SK-N-SH treated with all-trans-retinoic acid at 6 μM for 48 hours (cell line): ENCODE measurements at regions not wholly inside any gene's neighbourhood (a gene's known extent, or its start where the extent isn't known, plus 50 kb on each side); places are given as distances from the start of the nearest gene placed in this dataset.

Source experiments
- ATAC-seq: fragments of 200-7000 bp; cut with Tn5 transposase; 3 replicates; pipeline ENCODE4 v1.9.1; 2020; ENCODE audit warnings: mild to moderate bottlenecking, moderate library complexity
- ARNTL ChIP-seq: fragments of 450-650 bp; formaldehyde crosslinking; IDR thresholded peaks from 2 replicates; pipeline ENCODE4 v1.5.0; 2020; ENCODE audit warnings: low read depth, mild to moderate bottlenecking, moderate library complexity, borderline replicate concordance
- BACH2 ChIP-seq: fragments of 250-450 bp; sonication (Bioruptor Pico); IDR thresholded peaks from 2 replicates; pipeline ENCODE4 v1.9.0; 2021; ENCODE audit warnings: mild to moderate bottlenecking, borderline replicate concordance
- CSDC2 ChIP-seq: fragments of 250-450 bp; sonication (Bioruptor Pico); IDR thresholded peaks from 2 replicates; pipeline ENCODE4 v1.5.0; 2020; ENCODE audit warnings: mild to moderate bottlenecking, moderate library complexity
- GLIS3 ChIP-seq: fragments of 250-450 bp; sonication (Bioruptor Pico); IDR thresholded peaks from 2 replicates; pipeline ENCODE4 v1.5.0; 2020; ENCODE audit warnings: mild to moderate bottlenecking, moderate library complexity
- ISL1 ChIP-seq: fragments of 250-450 bp; sonication (Bioruptor Pico); IDR thresholded peaks from 2 replicates; pipeline ENCODE4 v2.1.2; 2022; ENCODE audit warnings: mild to moderate bottlenecking, moderate library complexity
- OSR1 ChIP-seq: fragments of 250-450 bp; sonication (Bioruptor Pico); IDR thresholded peaks from 2 replicates; pipeline ENCODE4 v1.8.0; 2022; ENCODE audit warnings: moderate library complexity, mild to moderate bottlenecking, inconsistent platforms
- PPARA ChIP-seq: fragments of 250-450 bp; sonication (Bioruptor Pico); IDR thresholded peaks from 2 replicates; pipeline ENCODE4 v1.5.0; 2020; ENCODE audit warnings: mild to moderate bottlenecking, borderline replicate concordance
- RARB ChIP-seq: fragments of 250-450 bp; sonication (Bioruptor Pico); IDR thresholded peaks from 2 replicates; pipeline ENCODE4 v1.8.0; 2021; ENCODE audit warnings: mild to moderate bottlenecking, moderate library complexity
- SNAI2 ChIP-seq: fragments of 250-450 bp; sonication (Bioruptor Pico); IDR thresholded peaks from 2 replicates; pipeline ENCODE4 v1.5.0; 2020; ENCODE audit warnings: mild to moderate bottlenecking, moderate library complexity
- TCF4 ChIP-seq: fragments of 250-450 bp; sonication (Bioruptor Pico); IDR thresholded peaks from 2 replicates; pipeline ENCODE4 v1.8.0; 2021; ENCODE audit warnings: mild to moderate bottlenecking, moderate library complexity, borderline replicate concordance
- TOX ChIP-seq: fragments of 250-450 bp; sonication (Bioruptor Pico); IDR thresholded peaks from 2 replicates; pipeline ENCODE4 v1.8.0; 2021; ENCODE audit warnings: mild to moderate bottlenecking, moderate library complexity, borderline replicate concordance
- ZC3H10 ChIP-seq: fragments of 250-450 bp; sonication (Bioruptor Pico); IDR thresholded peaks from 2 replicates; pipeline ENCODE4 v1.5.1; 2021; ENCODE audit warnings: mild to moderate bottlenecking, moderate library complexity
- ZFP3 ChIP-seq: fragments of 250-450 bp; sonication (Bioruptor Pico); IDR thresholded peaks from 2 replicates; pipeline ENCODE4 v1.5.0; 2020; ENCODE audit warnings: mild to moderate bottlenecking, moderate library complexity
- ZFP30 ChIP-seq: fragments of 450-650 bp; formaldehyde crosslinking; IDR thresholded peaks from 2 replicates; pipeline ENCODE4 v1.5.0; 2022; ENCODE audit warnings: mild to moderate bottlenecking, moderate library complexity
- ZNF565 ChIP-seq: fragments of 450-650 bp; formaldehyde crosslinking; conservative IDR thresholded peaks from 2 replicates; pipeline ENCODE4 v1.5.0; 2020; ENCODE audit warnings: low read depth, mild to moderate bottlenecking, moderate library complexity
- ZNF70 ChIP-seq: fragments of 450-650 bp; formaldehyde crosslinking; IDR thresholded peaks from 2 replicates; pipeline ENCODE4 v1.5.0; 2020; ENCODE audit warnings: mild to moderate bottlenecking, moderate library complexity
- ZNF8 ChIP-seq: fragments of 450-650 bp; formaldehyde crosslinking; IDR thresholded peaks from 2 replicates; pipeline ENCODE4 v1.5.0; 2020; ENCODE audit warnings: mild to moderate bottlenecking, moderate library complexity
- TF ChIP-seq, protein P1 (sequence below): fragments of 250-450 bp; sonication (Bioruptor Pico); IDR thresholded peaks from 2 replicates; pipeline ENCODE4 v1.5.1; 2021; ENCODE audit warnings: mild to moderate bottlenecking, moderate library complexity
- TF ChIP-seq, protein P2 (sequence below): fragments of 250-450 bp; sonication (Bioruptor Pico); IDR thresholded peaks from 2 replicates; pipeline ENCODE4 v1.5.1; 2020; ENCODE audit warnings: low read depth, mild to moderate bottlenecking, moderate library complexity
- TF ChIP-seq, protein P3 (sequence below): fragments of 250-450 bp; sonication (Bioruptor Pico); IDR thresholded peaks from 2 replicates; pipeline ENCODE4 v1.8.0; 2020; ENCODE audit warnings: mild to moderate bottlenecking, moderate library complexity, borderline replicate concordance
- TF ChIP-seq, protein P4 (sequence below): fragments of 250-450 bp; sonication (Bioruptor Pico); IDR thresholded peaks from 2 replicates; pipeline ENCODE4 v1.5.0; 2020; ENCODE audit warnings: mild to moderate bottlenecking, moderate library complexity
- TF ChIP-seq, protein P5 (sequence below): fragments of 250-450 bp; sonication (Bioruptor Pico); IDR thresholded peaks from 2 replicates; pipeline ENCODE4 v1.8.0; 2021; ENCODE audit warnings: low read depth, mild to moderate bottlenecking, moderate library complexity, borderline replicate concordance

DNA sequence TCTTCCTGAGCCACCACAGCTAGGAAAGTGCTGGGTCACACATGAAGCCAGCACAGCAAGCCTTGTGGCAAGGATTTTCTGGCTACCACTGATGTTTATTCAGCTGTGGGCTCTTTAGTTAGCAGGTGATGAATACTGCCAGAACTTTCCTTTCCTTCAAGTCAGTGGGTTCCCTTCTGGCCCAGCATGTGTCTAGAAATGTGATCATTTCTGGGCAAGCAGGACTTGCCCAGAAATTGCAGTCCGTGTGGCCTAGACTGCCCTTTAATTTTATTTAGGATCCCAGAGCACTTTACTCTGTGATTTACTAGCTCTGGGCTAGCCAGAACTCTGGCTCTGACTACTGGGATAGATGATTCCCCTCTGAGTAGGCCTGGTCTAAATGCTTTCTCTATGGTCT is 397.5 kb downstream of the ZIC4 start (continued):
- TF ChIP-seq, protein P1, sequence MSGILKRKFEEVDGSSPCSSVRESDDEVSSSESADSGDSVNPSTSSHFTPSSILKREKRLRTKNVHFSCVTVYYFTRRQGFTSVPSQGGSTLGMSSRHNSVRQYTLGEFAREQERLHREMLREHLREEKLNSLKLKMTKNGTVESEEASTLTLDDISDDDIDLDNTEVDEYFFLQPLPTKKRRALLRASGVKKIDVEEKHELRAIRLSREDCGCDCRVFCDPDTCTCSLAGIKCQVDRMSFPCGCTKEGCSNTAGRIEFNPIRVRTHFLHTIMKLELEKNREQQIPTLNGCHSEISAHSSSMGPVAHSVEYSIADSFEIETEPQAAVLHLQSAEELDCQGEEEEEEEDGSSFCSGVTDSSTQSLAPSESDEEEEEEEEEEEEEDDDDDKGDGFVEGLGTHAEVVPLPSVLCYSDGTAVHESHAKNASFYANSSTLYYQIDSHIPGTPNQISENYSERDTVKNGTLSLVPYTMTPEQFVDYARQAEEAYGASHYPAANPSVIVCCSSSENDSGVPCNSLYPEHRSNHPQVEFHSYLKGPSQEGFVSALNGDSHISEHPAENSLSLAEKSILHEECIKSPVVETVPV (CRISPR knock-in tag): no peak
- TF ChIP-seq, protein P2, sequence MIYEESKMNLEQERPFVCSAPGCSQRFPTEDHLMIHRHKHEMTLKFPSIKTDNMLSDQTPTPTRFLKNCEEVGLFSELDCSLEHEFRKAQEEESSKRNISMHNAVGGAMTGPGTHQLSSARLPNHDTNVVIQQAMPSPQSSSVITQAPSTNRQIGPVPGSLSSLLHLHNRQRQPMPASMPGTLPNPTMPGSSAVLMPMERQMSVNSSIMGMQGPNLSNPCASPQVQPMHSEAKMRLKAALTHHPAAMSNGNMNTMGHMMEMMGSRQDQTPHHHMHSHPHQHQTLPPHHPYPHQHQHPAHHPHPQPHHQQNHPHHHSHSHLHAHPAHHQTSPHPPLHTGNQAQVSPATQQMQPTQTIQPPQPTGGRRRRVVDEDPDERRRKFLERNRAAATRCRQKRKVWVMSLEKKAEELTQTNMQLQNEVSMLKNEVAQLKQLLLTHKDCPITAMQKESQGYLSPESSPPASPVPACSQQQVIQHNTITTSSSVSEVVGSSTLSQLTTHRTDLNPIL (CRISPR knock-in tag): no peak

DNA sequence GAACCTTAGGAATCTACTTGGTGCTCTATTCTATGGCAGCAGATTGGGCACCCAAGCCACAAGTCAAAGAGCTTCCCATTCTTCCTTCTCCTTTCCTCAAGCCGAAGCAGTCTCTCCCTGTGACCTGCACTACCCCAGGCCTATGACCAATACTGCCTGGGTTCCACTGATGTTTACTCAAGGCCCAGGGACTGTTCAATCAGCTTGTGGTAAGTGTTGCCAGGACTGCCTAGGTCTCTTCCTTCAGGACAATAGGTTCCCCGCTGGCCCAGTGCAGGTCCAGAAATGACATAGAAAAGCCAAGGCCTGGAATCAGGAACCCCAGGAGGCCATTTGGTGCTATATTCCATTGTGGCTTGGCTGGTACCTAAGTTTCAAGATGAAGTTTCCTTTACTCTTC is 397.9 kb downstream of the ZIC4 start:
- TF ChIP-seq CSDC2 (CRISPR knock-in tag): no peak
- TF ChIP-seq ZFP30: no peak
- TF ChIP-seq ARNTL (CRISPR knock-in tag): no peak
- TF ChIP-seq, protein P3, sequence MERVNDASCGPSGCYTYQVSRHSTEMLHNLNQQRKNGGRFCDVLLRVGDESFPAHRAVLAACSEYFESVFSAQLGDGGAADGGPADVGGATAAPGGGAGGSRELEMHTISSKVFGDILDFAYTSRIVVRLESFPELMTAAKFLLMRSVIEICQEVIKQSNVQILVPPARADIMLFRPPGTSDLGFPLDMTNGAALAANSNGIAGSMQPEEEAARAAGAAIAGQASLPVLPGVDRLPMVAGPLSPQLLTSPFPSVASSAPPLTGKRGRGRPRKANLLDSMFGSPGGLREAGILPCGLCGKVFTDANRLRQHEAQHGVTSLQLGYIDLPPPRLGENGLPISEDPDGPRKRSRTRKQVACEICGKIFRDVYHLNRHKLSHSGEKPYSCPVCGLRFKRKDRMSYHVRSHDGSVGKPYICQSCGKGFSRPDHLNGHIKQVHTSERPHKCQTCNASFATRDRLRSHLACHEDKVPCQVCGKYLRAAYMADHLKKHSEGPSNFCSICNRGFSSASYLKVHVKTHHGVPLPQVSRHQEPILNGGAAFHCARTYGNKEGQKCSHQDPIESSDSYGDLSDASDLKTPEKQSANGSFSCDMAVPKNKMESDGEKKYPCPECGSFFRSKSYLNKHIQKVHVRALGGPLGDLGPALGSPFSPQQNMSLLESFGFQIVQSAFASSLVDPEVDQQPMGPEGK (CRISPR knock-in tag): no peak
- TF ChIP-seq, protein P4, sequence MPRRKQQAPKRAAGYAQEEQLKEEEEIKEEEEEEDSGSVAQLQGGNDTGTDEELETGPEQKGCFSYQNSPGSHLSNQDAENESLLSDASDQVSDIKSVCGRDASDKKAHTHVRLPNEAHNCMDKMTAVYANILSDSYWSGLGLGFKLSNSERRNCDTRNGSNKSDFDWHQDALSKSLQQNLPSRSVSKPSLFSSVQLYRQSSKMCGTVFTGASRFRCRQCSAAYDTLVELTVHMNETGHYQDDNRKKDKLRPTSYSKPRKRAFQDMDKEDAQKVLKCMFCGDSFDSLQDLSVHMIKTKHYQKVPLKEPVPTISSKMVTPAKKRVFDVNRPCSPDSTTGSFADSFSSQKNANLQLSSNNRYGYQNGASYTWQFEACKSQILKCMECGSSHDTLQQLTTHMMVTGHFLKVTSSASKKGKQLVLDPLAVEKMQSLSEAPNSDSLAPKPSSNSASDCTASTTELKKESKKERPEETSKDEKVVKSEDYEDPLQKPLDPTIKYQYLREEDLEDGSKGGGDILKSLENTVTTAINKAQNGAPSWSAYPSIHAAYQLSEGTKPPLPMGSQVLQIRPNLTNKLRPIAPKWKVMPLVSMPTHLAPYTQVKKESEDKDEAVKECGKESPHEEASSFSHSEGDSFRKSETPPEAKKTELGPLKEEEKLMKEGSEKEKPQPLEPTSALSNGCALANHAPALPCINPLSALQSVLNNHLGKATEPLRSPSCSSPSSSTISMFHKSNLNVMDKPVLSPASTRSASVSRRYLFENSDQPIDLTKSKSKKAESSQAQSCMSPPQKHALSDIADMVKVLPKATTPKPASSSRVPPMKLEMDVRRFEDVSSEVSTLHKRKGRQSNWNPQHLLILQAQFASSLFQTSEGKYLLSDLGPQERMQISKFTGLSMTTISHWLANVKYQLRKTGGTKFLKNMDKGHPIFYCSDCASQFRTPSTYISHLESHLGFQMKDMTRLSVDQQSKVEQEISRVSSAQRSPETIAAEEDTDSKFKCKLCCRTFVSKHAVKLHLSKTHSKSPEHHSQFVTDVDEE: no peak
- no peak for TF ChIP-seq ISL1 (CRISPR knock-in tag)
- no peak for TF ChIP-seq GLIS3 (CRISPR knock-in tag)
- no peak for TF ChIP-seq PPARA (CRISPR knock-in tag)
- no peak for TF ChIP-seq ZC3H10
- TF ChIP-seq BACH2: no peak
- no peak for TF ChIP-seq OSR1 (CRISPR knock-in tag)
- no peak for ATAC-seq

DNA sequence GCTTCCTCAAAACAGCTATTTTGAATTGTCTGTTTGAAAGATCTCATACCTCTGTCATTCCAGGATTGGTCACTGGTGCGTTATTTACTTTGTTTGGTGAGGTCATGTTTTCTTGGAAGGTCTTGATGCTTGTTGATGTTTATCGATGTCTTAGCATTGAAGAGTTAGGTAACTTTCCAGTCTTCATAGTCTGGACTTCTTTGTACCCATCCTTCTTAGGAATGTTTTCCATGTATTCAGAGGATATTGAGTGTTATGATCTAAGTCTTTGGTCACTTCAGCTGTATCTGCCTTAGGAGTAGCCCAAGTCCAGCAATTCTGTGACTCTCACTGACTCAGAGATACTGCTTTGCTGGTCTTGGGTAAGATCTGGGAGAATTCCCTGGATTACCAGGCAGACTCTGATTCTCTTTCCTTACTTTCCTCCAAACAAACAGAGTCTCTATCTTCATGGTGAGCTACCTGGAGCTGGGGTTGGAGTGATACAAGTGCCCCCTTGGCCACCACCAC is 398.6 kb downstream of the ZIC4 start:
- ATAC-seq: no peak
- TF ChIP-seq RARB (CRISPR knock-in tag) (no peak), TCF4 (no peak), ZNF565 (no peak), ZFP30 (no peak), ZNF70 (CRISPR knock-in tag) (no peak), BACH2 (no peak), SNAI2 (no peak), TOX (CRISPR knock-in tag) (no peak), ZNF8 (CRISPR knock-in tag) (no peak), ARNTL (CRISPR knock-in tag) (no peak), ISL1 (CRISPR knock-in tag) (no peak), ZFP3 (CRISPR knock-in tag) (no peak), CSDC2 (CRISPR knock-in tag) (no peak), OSR1 (CRISPR knock-in tag) (no peak)
- TF ChIP-seq, protein P5, sequence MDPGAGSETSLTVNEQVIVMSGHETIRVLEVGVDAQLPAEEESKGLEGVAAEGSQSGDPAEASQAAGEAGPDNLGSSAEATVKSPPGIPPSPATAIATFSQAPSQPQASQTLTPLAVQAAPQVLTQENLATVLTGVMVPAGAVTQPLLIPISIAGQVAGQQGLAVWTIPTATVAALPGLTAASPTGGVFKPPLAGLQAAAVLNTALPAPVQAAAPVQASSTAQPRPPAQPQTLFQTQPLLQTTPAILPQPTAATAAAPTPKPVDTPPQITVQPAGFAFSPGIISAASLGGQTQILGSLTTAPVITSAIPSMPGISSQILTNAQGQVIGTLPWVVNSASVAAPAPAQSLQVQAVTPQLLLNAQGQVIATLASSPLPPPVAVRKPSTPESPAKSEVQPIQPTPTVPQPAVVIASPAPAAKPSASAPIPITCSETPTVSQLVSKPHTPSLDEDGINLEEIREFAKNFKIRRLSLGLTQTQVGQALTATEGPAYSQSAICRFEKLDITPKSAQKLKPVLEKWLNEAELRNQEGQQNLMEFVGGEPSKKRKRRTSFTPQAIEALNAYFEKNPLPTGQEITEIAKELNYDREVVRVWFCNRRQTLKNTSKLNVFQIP (CRISPR knock-in tag): no peak
- TF ChIP-seq, protein P4: no peak
- TF ChIP-seq, protein P1 (CRISPR knock-in tag): no peak
- TF ChIP-seq, all 23 proteins: peak for 0
